HG03280 (cell line): ENCODE measurements at regions not wholly inside any gene's neighbourhood (a gene's known extent, or its start where the extent isn't known, plus 50 kb on each side); places are given as distances from the start of the nearest gene placed in this dataset.

Experiments used
- ATAC-seq: cut with Tn5 transposase; IDR thresholded peaks from one replicate; pipeline ENCODE4 v1.9.1; 2021; ENCODE audit warnings: mild to moderate bottlenecking, moderate library complexity; ENCODE audit not compliant: unreplicated experiment

- ATAC-seq, result no peak
These were observed 1080.1 kb upstream of the EEF2KMT start for GRCh38 chr16:6177616-6178180.

GRCh38 chr16:6170022-6170421 is 1072.4 kb upstream of the EEF2KMT start:
- no peak for ATAC-seq

DNA sequence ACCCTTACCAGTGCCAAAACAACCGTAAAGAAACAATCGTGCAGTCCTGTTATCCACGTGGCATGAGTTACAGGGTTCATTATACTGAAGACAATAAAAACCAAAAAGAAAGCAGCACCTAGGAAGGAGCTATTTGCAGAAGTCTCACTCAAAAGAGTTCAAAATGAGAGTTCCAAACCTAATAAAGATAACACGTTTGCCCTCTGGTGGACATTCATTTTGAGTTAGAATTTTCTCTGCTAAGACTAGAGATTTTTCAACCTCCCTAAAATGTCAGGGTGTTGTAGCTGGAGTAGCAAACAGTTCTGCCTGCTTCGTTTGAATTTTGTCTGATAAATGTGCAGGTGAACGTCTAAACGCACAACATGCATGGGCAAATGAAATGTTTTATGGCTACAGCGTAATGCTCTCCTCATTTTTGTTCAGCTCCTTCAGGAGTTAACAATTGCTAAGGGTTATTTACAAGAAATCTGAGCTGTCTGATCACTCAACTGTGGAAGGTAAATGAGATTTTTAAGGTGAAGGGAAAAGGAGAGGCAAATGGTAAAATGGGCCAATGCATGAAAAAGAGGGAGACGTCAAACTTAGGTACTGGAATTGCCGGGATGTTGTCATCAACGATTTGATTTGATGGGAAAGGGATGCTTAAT is 1067.9 kb upstream of the EEF2KMT start:
- no peak for ATAC-seq

- no peak for ATAC-seq
These were observed 1063.3 kb upstream of the EEF2KMT start for GRCh38 chr16:6160871-6161270.

GRCh38 chr16:6160303-6160702 is 1062.7 kb upstream of the EEF2KMT start:
- no peak for ATAC-seq

- ATAC-seq, result no peak
These were observed 1060.2 kb upstream of the EEF2KMT start for GRCh38 chr16:6157806-6158205.

- ATAC-seq, result no peak
These were observed 1057.7 kb upstream of the EEF2KMT start for GRCh38 chr16:6155271-6155670.

DNA sequence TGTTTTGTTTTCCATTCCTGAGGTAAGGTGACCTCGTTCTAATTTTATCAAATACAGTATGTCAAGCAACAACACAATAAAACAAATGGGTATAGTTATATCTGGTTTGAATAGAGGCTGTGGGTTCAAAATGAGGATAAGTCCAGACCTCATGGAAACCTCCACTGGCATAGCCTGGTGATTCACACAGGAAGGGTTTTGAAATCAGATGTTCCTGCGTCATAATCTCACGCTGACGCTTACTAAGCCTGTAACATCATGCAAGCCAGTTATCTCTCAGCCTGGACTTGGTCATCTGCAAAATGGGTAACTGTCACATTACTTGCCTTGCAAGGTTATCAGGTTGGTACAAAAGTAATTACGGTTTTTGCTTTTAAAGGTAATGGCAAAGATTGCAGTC is 1056.3 kb upstream of the EEF2KMT start:
- ATAC-seq, result no peak

DNA sequence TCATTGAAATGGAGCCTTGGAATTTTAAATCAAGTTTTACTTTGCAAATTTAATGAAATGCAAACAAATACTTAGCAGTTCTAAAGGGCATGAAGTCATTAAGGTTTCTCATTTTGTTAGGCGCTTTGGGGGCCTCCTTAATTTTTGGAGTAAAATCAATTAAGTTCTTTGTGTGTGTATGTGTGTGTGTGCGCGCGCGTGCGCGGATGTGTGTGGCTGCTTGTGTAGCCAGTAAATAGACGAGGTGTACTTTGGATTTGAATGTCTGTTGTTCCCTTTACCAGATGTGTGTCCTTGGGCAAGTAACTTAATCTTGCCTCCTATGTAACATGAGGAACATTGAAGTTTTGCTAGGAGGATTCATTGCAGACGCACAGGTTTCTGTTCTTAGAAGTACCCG is 1051.4 kb upstream of the EEF2KMT start:
- ATAC-seq, result no peak

- no peak for ATAC-seq
These were observed 1050.8 kb upstream of the EEF2KMT start for GRCh38 chr16:6148361-6148760.

DNA sequence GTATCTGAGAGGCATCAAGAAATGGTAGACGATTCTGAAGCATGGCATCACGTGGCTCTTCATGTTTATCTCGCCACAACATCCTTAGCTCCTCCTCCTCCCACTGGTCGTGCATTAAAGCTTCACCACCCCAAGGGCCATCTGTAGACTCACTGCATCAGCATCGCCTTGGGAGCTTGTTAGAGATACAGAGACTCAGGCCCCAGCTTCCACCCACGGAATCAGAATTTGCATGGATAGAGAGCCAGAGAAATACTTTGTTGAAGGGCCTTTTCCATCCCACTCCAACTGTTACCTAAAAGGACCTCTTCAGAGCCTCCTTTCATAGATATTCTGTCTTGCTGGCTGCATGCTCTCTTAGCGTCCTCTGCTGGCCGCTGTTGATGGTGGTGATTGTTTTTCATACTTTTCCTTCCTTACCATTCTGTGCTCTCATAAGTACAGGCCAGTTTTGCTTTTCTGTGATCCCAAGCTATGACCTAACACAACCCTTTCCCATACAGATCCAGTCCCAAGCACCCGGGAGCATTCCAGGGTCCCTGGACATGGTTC is 1049.4 kb upstream of the EEF2KMT start:
- ATAC-seq, result no peak

GRCh38 chr16:6146356-6146755 is 1048.8 kb upstream of the EEF2KMT start:
- no peak for ATAC-seq

- no peak for ATAC-seq
These were observed 1046.9 kb upstream of the EEF2KMT start for GRCh38 chr16:6144463-6144862.

DNA sequence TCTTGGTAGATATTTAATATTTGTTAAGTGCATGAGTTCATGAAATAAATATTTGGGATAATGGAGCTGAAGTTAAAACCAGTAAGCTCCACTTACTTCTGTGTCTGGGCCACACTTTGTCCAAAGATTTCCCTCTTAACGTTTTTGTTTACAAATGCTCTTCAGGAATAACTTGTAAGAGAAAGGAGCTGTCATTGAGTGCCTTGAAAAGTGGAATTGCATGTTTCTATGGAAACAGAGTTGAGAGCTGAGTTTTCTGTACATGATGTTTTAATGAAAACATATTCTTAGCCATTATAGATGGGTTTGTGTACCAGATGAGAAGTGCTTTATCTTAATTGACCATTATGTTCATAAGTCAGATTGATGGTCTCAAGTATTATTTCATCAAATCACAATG is 1045.4 kb upstream of the EEF2KMT start:
- ATAC-seq, result no peak

DNA sequence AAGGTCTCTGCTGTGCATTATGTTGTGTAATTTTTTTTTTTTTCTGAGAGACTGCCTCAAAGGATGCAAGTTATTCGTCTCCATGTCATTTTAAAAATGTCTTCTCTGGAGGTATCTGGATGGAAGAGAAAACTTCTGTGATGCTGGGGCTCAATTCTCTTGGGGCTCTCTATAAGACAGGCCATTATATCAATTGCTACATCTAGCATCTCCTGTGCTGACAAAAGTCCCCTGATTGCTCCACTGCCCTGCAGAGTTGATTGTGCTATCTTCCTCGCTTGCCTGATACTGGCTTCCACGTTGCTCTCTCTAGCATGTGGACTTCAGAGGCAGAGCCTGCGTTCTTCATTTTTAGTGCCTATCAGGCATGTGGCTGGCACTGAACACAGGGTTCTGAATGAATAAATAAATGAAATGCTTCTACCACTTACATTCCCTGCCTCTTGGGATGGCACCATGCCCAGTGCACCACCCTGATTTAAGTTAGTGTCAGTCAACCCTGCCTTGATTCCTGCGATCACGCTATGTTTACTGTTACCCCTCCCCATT is 1035.5 kb upstream of the EEF2KMT start:
- ATAC-seq, result no peak

- no peak for ATAC-seq
These were observed 1034.5 kb upstream of the EEF2KMT start for GRCh38 chr16:6132121-6132520.

- no peak for ATAC-seq
These were observed 1034.0 kb upstream of the EEF2KMT start for GRCh38 chr16:6131526-6132050.

- ATAC-seq, result no peak
These were observed 1028.1 kb upstream of the EEF2KMT start for GRCh38 chr16:6125483-6126259.

- ATAC-seq, result no peak
These were observed 1026.5 kb upstream of the EEF2KMT start for GRCh38 chr16:6124136-6124535.

DNA sequence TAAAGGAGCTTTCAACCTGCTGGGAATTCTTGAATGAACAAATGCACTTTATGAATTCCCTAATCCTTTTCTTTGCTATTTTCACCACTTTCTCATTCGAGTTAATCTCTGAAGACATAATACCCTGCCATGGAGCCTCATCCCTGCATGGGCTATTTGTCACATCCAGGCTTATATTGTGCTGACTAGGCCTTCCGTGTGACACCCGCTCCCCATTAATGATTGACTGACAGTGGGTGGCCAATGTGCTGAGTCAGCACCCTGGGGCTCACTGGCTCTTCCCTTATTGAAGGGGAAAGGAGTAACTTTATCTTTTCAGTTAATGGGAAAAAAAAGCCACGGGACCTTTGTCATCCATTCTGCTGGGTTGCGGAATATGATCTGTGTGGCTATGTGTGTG is 1024.8 kb upstream of the EEF2KMT start:
- ATAC-seq, result no peak

GRCh38 chr16:6114691-6115090 is 1017.1 kb upstream of the EEF2KMT start:
- no peak for ATAC-seq
